ENCODE measurements at regions not wholly inside any gene's neighbourhood (a gene's known extent, or its start where the extent isn't known, plus 50 kb on each side); places are given as distances from the start of the nearest gene placed in this dataset.

GRCh38 chr2:236769981-236770671 lies 200.5 kb downstream of the ACKR3 start:
- FAIRE-seq (no peak), ATAC-seq (no peak; the same call in 2 of the 3 replicates), DNase-seq (ENCODE audit: low spot score) (no peak)
- Histone ChIP-seq H3K79me2 (ENCODE audit: insufficient read depth, low read length) (no peaks in the 10 kb centered on the region), H3K27me3 (ENCODE audit: control insufficient read depth in 1 of 2, insufficient read depth in 2 of 2, low read length in 2 of 2) (peaks cover 0 to 3% of the 10 kb centered on the region in 2 experiments; a peak in 1 of 5 replicates), H3K4me3 (replicated peaks in 1 of 3; ENCODE audit: insufficient read depth in 1 of 3, low read depth in 2 of 3, low read length in 3 of 3) (no peak overlapping the region), H3K9ac (ENCODE audit: insufficient read depth, low read depth, low read length) (no peak overlapping the region), H3K36me3 (replicated peaks in 1 of 2; ENCODE audit: control insufficient read depth in 1 of 2, insufficient read depth in 2 of 2, low read length in 2 of 2) (no peaks in the 10 kb centered on the region), H3K4me1 (ENCODE audit: insufficient read depth, low read length) (no peaks in the 10 kb centered on the region), H3K27ac (ENCODE audit: extremely low read length, insufficient read depth, low read length) (no peak overlapping the region), H4K20me1 (ENCODE audit: insufficient read depth, low read length) (no peaks in the 10 kb centered on the region), H2AFZ (ENCODE audit: low read length) (no peak overlapping the region), H3K9me3 (ENCODE audit: low read length) (no peaks in the 10 kb centered on the region), H3K4me2 (ENCODE audit: low read depth, low read length) (no peak overlapping the region)
- intact Hi-C loops (cut with micrococcal nuclease; ENCODE audit: unreplicated experiment) (no loop called here), in situ Hi-C loops (cut with HindIII; ENCODE audit: extremely low pct_ligation_motif_present, low pct_unique_long_range_greater_than_20kb) (no loop called here)
- TF ChIP-seq KAT7 (CRISPR knock-in tag; IDR thresholded peaks at IDR 0.05; ENCODE audit: borderline replicate concordance) (no peak), ZNF816 (CRISPR knock-in tag; IDR thresholded peaks at IDR 0.05; ENCODE audit: borderline replicate concordance) (no peak), ETV5 (CRISPR knock-in tag; IDR thresholded peaks at IDR 0.05; ENCODE audit: borderline replicate concordance) (no peak), HNF4A (CRISPR knock-in tag; IDR thresholded peaks at IDR 0.05) (no peak), E2F1 (CRISPR knock-in tag; IDR thresholded peaks at IDR 0.05) (no peak), SETDB1 (CRISPR knock-in tag; IDR thresholded peaks at IDR 0.05; ENCODE audit: borderline replicate concordance) (no peak), ARID2 (CRISPR knock-in tag; IDR thresholded peaks at IDR 0.05; ENCODE audit: borderline replicate concordance) (no peak), ZNF768 (CRISPR knock-in tag; IDR thresholded peaks at IDR 0.05) (no peak)
- ChIA-PET POLR2A (no interaction called here), CTCF (ENCODE audit: low intra/inter-chr PET ratio, low total read pairs) (no interaction called here)
- no TSS peak for BruUV-seq (replicated peaks)
- WGBS (ENCODE audit: low lambda C conversion rate), result 7% methylated on average over 2 of the region's 9 CpGs

Measured in HepG2 (cell line).